ENCODE measurements at regions not wholly inside any gene's neighbourhood (a gene's known extent, or its start where the extent isn't known, plus 50 kb on each side); places are given as distances from the start of the nearest gene placed in this dataset.

DNA sequence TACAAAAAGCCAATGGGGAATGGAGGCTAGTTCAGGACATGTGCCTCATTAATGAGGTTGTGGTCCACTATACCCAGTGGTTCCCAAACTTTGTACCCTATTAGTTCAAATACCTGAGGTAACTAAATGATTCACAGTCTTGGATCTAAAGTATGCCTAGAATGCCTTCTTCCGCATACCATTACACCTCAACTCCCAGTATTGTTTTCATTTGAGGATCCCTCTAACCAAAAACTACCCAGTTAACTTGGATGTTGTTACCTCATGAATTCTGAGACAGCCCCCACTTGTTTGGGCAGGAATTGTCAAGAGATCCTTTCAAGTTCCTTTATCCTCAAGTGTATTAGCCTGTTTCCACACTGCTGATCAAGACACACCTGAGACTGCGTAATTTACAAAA lies 439.2 kb downstream of the PCDH10 start:
- Histone ChIP-seq H2AFZ (ENCODE audit: low read depth, low read length) (no peak overlapping the region), H3K27me3 (ENCODE audit: control insufficient read depth in 2 of 2, insufficient read depth in 2 of 2, low read length in 2 of 2) (no peaks in the 10 kb centered on the region), H3K79me2 (ENCODE audit: control insufficient read depth, insufficient read depth, low read length) (no peaks in the 10 kb centered on the region), H4K20me1 (replicated peaks; ENCODE audit: control insufficient read depth, extremely low read depth, insufficient read depth, low read length) (no peaks in the 10 kb centered on the region), H3K27ac (ENCODE audit: insufficient read depth, low read depth, low read length) (no peak overlapping the region), H3K36me3 (ENCODE audit: control insufficient read depth in 2 of 2, extremely low read depth in 1 of 2, insufficient read depth in 2 of 2, low read length in 2 of 2) (no peaks in the 10 kb centered on the region), H3K9ac (replicated peaks; ENCODE audit: extremely low read depth, insufficient read depth, low read length) (no peak overlapping the region), H3K4me3 (replicated peaks in 1 of 3; ENCODE audit: insufficient read depth in 1 of 3, low read depth in 1 of 3, low read length in 3 of 3) (no peak overlapping the region), H3K4me2 (ENCODE audit: insufficient read depth, low read length) (no peak overlapping the region), H3K9me1 (replicated peaks; ENCODE audit: control insufficient read depth, extremely low read depth, insufficient read depth, low read length) (no peaks in the 10 kb centered on the region), H3K9me3 (replicated peaks; ENCODE audit: control insufficient read depth, insufficient read depth, low read length) (no peaks in the 10 kb centered on the region), H3K4me1 (ENCODE audit: control insufficient read depth, extremely low read depth, insufficient read depth, low read length) (no peaks in the 10 kb centered on the region)
- dilution Hi-C loops (cut with MboI; ENCODE audit: extremely low pct_ligation_motif_present, low sequenced_read_pairs) (no loop called here), intact Hi-C loops (cut with micrococcal nuclease) (no loop called here)
- no TSS peak for BruUV-seq (replicated peaks)
- TF ChIP-seq GATA2 (IDR thresholded peaks at IDR 0.05; ENCODE audit: insufficient read depth, insufficient read length, low read depth, low read length) (no peak), POLR2A (IDR thresholded peaks at IDR 0.05; ENCODE audit: low read depth, low read length) (no peak), FOS (IDR thresholded peaks at IDR 0.05; ENCODE audit: borderline replicate concordance, insufficient read depth, low read length) (no peak), POLR2AphosphoS5 (IDR thresholded peaks at IDR 0.05; ENCODE audit: insufficient read depth, low read depth, low read length) (no peak), JUN (IDR thresholded peaks at IDR 0.05; ENCODE audit: borderline replicate concordance, insufficient read depth, insufficient read length, low read depth) (no peak), MYC (IDR thresholded peaks at IDR 0.05; ENCODE audit: low read depth, low read length) (no peak), EZH2 (IDR thresholded peaks at IDR 0.05; ENCODE audit: borderline replicate concordance, low read depth, low read length, severe bottlenecking) (no peak)
- TF ChIP-seq, protein P1, sequence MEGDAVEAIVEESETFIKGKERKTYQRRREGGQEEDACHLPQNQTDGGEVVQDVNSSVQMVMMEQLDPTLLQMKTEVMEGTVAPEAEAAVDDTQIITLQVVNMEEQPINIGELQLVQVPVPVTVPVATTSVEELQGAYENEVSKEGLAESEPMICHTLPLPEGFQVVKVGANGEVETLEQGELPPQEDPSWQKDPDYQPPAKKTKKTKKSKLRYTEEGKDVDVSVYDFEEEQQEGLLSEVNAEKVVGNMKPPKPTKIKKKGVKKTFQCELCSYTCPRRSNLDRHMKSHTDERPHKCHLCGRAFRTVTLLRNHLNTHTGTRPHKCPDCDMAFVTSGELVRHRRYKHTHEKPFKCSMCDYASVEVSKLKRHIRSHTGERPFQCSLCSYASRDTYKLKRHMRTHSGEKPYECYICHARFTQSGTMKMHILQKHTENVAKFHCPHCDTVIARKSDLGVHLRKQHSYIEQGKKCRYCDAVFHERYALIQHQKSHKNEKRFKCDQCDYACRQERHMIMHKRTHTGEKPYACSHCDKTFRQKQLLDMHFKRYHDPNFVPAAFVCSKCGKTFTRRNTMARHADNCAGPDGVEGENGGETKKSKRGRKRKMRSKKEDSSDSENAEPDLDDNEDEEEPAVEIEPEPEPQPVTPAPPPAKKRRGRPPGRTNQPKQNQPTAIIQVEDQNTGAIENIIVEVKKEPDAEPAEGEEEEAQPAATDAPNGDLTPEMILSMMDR (IDR thresholded peaks at IDR 0.05; ENCODE audit: extremely low read depth in 1 of 2, insufficient read depth in 1 of 2, low read depth in 1 of 2, low read length in 2 of 2), result no peak
- TF ChIP-seq, protein P2, sequence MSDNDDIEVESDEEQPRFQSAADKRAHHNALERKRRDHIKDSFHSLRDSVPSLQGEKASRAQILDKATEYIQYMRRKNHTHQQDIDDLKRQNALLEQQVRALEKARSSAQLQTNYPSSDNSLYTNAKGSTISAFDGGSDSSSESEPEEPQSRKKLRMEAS (IDR thresholded peaks at IDR 0.05; ENCODE audit: insufficient read depth, insufficient read length), result no peak
- DNase-seq (ENCODE audit: low read depth, low spot score) (no peak), FAIRE-seq (no peak)
- ChIA-PET POLR2A (no interaction called here), CTCF (no interaction called here)
